Pancreas (tissue), 10 donors: ENCODE measurements at regions not wholly inside any gene's neighbourhood (a gene's known extent, or its start where the extent isn't known, plus 50 kb on each side); places are given as distances from the start of the nearest gene placed in this dataset.

Source experiments
- ATAC-seq, 4 donors: fragments of 200-7000 bp; cut with Tn5 transposase; one replicate each; pipeline versions ENCODE4 v1.8.0 to v1.9.1; 2020; ENCODE audit warnings: mild to moderate bottlenecking in 4 of 4, moderate library complexity in 4 of 4
- DNase-seq, 6 donors: peaks; one replicate each; pipeline ENCODE4 v3.0.0-alpha.2; 2020
- FAIRE-seq: peaks from 2 replicates; lab custom pipeline; 2012; peaks lifted over from hg19 to GRCh38; lab: Jason Lieb, UNC
- H3K27ac ChIP-seq, 4 donors: fragments of 200-600 bp; sonication (generic); 1 replicate in 3 of 4; 2 replicates in 1 of 4; pipeline versions ENCODE4 v1.5.0 to v1.8.0; 2020
- H3K27me3 ChIP-seq, 4 donors: fragments of 200-600 bp; one replicate each; pipeline ENCODE4 v1.8.0; 2021
- H3K36me3 ChIP-seq, 3 donors: fragments of 200-600 bp; sonication (generic) in 1 of 3; one replicate each; pipeline versions ENCODE4 v1.5.0 to v1.8.0; 2020 to 2021
- H3K4me1 ChIP-seq, 3 donors: fragments of 200-600 bp; one replicate each; pipeline ENCODE4 v1.8.0; 2021
- H3K4me3 ChIP-seq, 4 donors: fragments of 200-600 bp; sonication (generic) in 2 of 4; one replicate each; pipeline versions ENCODE4 v1.5.0 to v1.8.0; 2020 to 2021
- H3K9me3 ChIP-seq, 4 donors: fragments of 200-600 bp; one replicate each; pipeline ENCODE4 v1.8.0; 2021
- WGBS, 2 donors: extraction: QIAGEN DNeasy Blood & Tissue Kit; methylation state at CpG; one replicate each; pipeline ENCODE4 v1.1.7; 2013; 5-methylcytosine and 5-hydroxymethylcytosine counted together
- intact Hi-C, 3 donors: fragments of 100-400 bp; cut with DNase I; formaldehyde crosslinking; loops; one replicate each; pipeline versions ENCODE4 v1.11.1 to v1.14.2; 2022
- TF ChIP-seq, protein P1 (sequence below), 4 donors: fragments of 200-600 bp; sonication (generic) in 3 of 4; IDR thresholded peaks; one replicate each; pipeline versions ENCODE4 v1.5.0 to v1.8.0; 2021; ENCODE audit warnings: antibody characterized with exemption in 4 of 4
- donor health status: healthy with polysubstance abuse.
- donor health status: DM: no; HTN: no; CAD: no; lungs with moderate emphysema.
- donor health status: DM: no; HTN: no; CAD: no.
- donor health status: control.
- donor health status: control.
- donor health status: Bipolar disorder and iron deficiency.
- donor health status: DM: yes; HTN: yes; CAD: no.
- donor health status: DM: no; HTN: no; CAD: no.
- donor health status: DM: no; HTN: no; CAD: no.
- donor health status: DM: yes; HTN: yes; CAD: no.

DNA sequence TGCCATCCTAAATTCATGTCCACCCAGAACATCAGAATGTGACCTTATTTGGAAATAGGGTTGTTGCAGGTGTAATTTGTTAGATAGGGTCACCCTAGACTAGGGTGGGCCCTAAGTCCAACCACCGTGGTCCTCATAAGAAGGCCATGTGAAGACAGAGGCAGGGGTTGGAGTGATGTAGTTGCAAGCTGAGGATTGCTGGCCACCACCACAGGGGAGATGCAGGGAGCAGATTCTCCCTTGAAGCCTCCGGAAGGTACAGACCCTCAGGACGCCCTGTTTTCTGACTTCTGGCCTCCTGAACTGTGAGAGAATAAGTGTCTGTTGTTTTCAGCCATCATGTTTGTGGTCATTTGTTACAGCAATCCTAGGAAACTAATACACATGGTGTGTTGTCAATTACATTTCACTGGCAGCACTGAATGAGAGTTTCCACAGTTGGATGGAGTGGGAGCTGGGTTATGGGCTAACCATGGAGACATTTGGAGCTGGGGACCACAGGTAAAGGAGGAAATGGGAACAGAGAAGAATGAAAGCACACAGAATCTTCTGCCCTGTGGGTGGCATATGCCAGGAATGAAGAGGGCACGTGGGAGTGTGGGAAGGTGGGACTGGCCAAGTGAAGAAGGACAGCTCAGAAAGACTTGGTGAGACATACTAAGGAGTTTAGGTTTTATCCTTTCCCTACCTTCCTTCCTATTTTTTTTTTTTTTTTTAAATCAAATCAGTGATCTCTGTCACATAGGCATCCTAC, 266.0 kb downstream of the MYCN start:
- intact Hi-C loops: no loop called here

DNA sequence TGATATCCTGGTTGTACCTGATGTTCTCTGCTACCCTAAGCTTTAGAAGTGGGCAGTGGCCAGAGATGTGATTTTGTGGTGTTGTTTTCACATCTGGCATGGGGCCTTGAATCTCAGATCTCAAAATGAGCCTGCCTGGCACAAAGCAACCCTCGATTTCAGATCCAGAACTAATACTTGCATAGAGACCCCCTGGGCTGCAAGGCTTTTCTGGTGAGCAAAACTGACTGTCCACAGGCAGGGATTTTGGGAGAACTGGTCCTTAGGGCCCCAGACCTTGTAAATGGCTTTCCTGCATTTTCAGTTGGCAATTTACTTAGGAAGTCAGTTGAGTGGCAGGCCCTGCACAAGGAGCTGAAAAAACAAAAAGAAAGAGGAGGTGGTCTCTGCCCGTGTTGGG, 265.3 kb downstream of the MYCN start:
- FAIRE-seq (no peak), ATAC-seq (no peak), DNase-seq (no peak)
- Histone ChIP-seq H3K27me3 (no peaks in the 10 kb centered on the region), H3K36me3 (no peaks in the 10 kb centered on the region), H3K9me3 (no peaks in the 10 kb centered on the region), H3K4me1 (no peaks in the 10 kb centered on the region), H3K4me3 (no peak overlapping the region), H3K27ac (no peak overlapping the region)
- TF ChIP-seq, protein P1, sequence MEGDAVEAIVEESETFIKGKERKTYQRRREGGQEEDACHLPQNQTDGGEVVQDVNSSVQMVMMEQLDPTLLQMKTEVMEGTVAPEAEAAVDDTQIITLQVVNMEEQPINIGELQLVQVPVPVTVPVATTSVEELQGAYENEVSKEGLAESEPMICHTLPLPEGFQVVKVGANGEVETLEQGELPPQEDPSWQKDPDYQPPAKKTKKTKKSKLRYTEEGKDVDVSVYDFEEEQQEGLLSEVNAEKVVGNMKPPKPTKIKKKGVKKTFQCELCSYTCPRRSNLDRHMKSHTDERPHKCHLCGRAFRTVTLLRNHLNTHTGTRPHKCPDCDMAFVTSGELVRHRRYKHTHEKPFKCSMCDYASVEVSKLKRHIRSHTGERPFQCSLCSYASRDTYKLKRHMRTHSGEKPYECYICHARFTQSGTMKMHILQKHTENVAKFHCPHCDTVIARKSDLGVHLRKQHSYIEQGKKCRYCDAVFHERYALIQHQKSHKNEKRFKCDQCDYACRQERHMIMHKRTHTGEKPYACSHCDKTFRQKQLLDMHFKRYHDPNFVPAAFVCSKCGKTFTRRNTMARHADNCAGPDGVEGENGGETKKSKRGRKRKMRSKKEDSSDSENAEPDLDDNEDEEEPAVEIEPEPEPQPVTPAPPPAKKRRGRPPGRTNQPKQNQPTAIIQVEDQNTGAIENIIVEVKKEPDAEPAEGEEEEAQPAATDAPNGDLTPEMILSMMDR (IDR thresholded peaks at IDR 0.05): no peak
- intact Hi-C loops: no loop called here
- WGBS, 2 donors: 64% methylated on average over 2 of the region's 2 CpGs

More for the DNA sequence above, 266.0 kb downstream of the MYCN start:
- ATAC-seq (no peak), DNase-seq (no peak), FAIRE-seq (no peak)
- Histone ChIP-seq H3K36me3 (no peaks in the 10 kb centered on the region), H3K4me1 (no peaks in the 10 kb centered on the region), H3K27me3 (no peaks in the 10 kb centered on the region), H3K4me3 (no peak overlapping the region), H3K9me3 (no peaks in the 10 kb centered on the region), H3K27ac (no peak overlapping the region)
- TF ChIP-seq, protein P1 (IDR thresholded peaks at IDR 0.05): no peak
- WGBS, 2 donors: 63 to 67% methylated on average over 4 of the region's 4 CpGs

- FAIRE-seq (no peak), ATAC-seq (no peak), DNase-seq (no peak)
- WGBS, 2 donors: 67 to 73% methylated on average over 12 of the region's 12 CpGs
- Histone ChIP-seq H3K27me3 (no peaks in the 10 kb centered on the region), H3K36me3 (no peaks in the 10 kb centered on the region), H3K4me3 (no peak overlapping the region), H3K27ac (no peak overlapping the region), H3K4me1 (no peaks in the 10 kb centered on the region), H3K9me3 (no peaks in the 10 kb centered on the region)
- intact Hi-C loops: no loop called here
- TF ChIP-seq, protein P1 (IDR thresholded peaks at IDR 0.05): no peak
These were observed 264.7 kb downstream of the MYCN start for GRCh38 chr2:16204886-16205620.

DNA sequence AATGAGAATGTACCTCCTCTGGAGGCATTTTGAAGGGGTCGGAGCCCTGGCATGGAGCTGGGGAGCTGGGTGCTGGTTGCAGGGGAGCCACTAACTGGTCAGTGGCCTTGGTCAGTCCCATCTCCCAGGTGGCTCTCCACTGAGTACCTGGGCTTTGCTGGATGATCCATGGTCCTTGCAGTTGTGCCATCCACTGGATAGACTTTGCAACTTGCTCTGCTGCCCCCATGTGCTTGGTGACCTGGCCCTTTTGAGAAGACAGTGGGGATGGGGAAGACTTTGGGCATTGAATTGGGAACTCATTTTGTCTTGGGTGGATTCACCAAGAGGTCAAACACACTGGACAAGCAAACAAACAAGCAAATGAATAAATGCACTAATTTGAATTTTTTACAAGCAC, 263.9 kb downstream of the MYCN start:
- FAIRE-seq: no peak
- Histone ChIP-seq H3K27ac (no peak overlapping the region), H3K4me1 (no peaks in the 10 kb centered on the region), H3K27me3 (no peaks in the 10 kb centered on the region), H3K9me3 (no peaks in the 10 kb centered on the region), H3K4me3 (no peak overlapping the region), H3K36me3 (no peaks in the 10 kb centered on the region)
- ATAC-seq: no peak
- 88 to 96% methylated on average over 1 of the region's 1 CpG for WGBS, 2 donors
- TF ChIP-seq, protein P1 (IDR thresholded peaks at IDR 0.05): no peak
- intact Hi-C loops: no loop called here
- DNase-seq: no peak

DNA sequence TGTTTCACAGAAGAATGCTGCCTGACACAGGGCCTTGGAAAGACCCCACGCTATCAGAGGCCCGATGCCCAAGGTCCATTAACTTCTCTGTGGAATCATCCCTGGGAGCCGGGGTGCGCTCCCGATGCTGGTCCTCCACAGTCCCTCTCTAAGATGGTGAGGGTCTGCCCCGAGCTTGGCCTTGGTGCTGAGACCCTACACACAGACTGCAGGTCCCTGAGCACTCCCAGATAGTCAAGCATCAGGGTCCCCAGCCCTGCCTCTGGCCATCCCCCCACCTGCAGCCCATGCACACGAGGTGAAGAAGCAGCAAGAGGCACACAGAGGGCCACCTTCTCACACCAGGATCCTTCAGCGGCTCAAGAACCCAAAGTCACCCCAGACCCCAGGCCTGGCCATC, 263.3 kb downstream of the MYCN start:
- FAIRE-seq (no peak), ATAC-seq (no peak), DNase-seq (no peak)
- TF ChIP-seq, protein P1 (IDR thresholded peaks at IDR 0.05): no peak
- no peaks in the 10 kb centered on the region for H3K27me3 ChIP-seq
- H3K36me3 ChIP-seq: no peaks in the 10 kb centered on the region
- intact Hi-C loops: no loop called here
- no peaks in the 10 kb centered on the region for H3K9me3 ChIP-seq
- WGBS, 2 donors: 80 to 82% methylated on average over 8 of the region's 8 CpGs
- no peaks in the 10 kb centered on the region for H3K4me1 ChIP-seq
- no peak overlapping the region for H3K4me3 ChIP-seq
- H3K27ac ChIP-seq: no peak overlapping the region
